ENCODE measurements at regions not wholly inside any gene's neighbourhood (a gene's known extent, or its start where the extent isn't known, plus 50 kb on each side); places are given as distances from the start of the nearest gene placed in this dataset.

DNA sequence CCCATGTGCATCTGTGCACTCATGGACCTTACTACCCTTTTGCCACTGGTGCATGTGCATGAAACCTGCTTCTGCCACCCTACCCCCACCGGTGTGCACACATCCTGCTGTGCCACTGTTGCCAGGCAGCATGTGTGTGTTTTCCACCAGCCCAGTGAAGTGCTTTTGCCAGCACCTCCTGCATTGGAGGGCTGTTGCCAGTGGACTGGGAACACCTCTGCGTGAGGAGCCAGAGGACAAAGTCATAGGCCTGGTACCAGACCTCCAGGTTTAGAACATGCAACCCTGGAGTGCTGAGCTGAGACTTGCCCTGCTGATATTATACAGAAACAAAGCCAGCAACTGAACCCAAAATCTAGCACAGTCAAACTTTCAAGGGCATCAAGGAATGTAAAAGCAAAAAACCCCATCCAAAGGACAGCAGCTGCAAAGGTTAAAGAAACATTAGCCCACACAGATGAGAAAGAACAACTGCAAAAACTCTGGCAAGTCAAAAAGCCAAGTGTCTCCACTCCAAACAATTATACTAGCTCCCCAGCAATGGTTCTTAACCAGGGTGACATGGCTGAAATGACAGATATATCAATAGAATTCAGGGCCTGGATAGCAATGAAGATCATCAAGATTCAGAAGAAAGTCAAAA, 70.6 kb upstream of the PTPN3 start:
- no peaks in the 10 kb centered on the region for H3K36me3 ChIP-seq (ENCODE audit: control insufficient read depth in 4 of 4, insufficient read depth in 3 of 4, low read depth in 1 of 4, low read length in 3 of 4)
- no peak for DNase-seq (ENCODE audit: low spot score)
- 92% methylated on average over 2 of the region's 2 CpGs for WGBS
- no peaks in the 10 kb centered on the region for H3K27me3 ChIP-seq (ENCODE audit: control insufficient read depth in 4 of 4, insufficient read depth in 4 of 4, low read length in 3 of 4)
- no peak for TF ChIP-seq FOXA2 (IDR thresholded peaks at IDR 0.05)
- TF ChIP-seq FOXA1 (IDR thresholded peaks at IDR 0.05), result no peak
- TF ChIP-seq, protein P1, sequence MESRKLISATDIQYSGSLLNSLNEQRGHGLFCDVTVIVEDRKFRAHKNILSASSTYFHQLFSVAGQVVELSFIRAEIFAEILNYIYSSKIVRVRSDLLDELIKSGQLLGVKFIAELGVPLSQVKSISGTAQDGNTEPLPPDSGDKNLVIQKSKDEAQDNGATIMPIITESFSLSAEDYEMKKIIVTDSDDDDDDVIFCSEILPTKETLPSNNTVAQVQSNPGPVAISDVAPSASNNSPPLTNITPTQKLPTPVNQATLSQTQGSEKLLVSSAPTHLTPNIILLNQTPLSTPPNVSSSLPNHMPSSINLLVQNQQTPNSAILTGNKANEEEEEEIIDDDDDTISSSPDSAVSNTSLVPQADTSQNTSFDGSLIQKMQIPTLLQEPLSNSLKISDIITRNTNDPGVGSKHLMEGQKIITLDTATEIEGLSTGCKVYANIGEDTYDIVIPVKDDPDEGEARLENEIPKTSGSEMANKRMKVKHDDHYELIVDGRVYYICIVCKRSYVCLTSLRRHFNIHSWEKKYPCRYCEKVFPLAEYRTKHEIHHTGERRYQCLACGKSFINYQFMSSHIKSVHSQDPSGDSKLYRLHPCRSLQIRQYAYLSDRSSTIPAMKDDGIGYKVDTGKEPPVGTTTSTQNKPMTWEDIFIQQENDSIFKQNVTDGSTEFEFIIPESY (IDR thresholded peaks at IDR 0.05), result no peak
- TF ChIP-seq, protein P2, sequence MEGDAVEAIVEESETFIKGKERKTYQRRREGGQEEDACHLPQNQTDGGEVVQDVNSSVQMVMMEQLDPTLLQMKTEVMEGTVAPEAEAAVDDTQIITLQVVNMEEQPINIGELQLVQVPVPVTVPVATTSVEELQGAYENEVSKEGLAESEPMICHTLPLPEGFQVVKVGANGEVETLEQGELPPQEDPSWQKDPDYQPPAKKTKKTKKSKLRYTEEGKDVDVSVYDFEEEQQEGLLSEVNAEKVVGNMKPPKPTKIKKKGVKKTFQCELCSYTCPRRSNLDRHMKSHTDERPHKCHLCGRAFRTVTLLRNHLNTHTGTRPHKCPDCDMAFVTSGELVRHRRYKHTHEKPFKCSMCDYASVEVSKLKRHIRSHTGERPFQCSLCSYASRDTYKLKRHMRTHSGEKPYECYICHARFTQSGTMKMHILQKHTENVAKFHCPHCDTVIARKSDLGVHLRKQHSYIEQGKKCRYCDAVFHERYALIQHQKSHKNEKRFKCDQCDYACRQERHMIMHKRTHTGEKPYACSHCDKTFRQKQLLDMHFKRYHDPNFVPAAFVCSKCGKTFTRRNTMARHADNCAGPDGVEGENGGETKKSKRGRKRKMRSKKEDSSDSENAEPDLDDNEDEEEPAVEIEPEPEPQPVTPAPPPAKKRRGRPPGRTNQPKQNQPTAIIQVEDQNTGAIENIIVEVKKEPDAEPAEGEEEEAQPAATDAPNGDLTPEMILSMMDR (IDR thresholded peaks at IDR 0.05; ENCODE audit: low read depth, low read length, missing input control), result no peak
- TF ChIP-seq HNF4G (IDR thresholded peaks at IDR 0.05), result no peak
- no peak for TF ChIP-seq YY1 (IDR thresholded peaks at IDR 0.05)
- no peak for TF ChIP-seq RAD21 (IDR thresholded peaks at IDR 0.05)
- TF ChIP-seq, protein P3, sequence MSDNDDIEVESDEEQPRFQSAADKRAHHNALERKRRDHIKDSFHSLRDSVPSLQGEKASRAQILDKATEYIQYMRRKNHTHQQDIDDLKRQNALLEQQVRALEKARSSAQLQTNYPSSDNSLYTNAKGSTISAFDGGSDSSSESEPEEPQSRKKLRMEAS (IDR thresholded peaks at IDR 0.05), result no peak
- TF ChIP-seq NR2F2 (IDR thresholded peaks at IDR 0.05), result no peak
- no peak for TF ChIP-seq TAF1 (conservative IDR thresholded peaks at IDR 0.05)
- TF ChIP-seq EGR1 (IDR thresholded peaks at IDR 0.05; ENCODE audit: low read depth in 2 of 2), result no peak
- TF ChIP-seq RXRA (IDR thresholded peaks at IDR 0.05), result no peak
- no peak for TF ChIP-seq HNF4A (conservative IDR thresholded peaks at IDR 0.05)
- TF ChIP-seq REST (IDR thresholded peaks at IDR 0.05), result no peak
- H3K4me3 ChIP-seq (ENCODE audit: low read depth in 1 of 3, low read length in 3 of 3), result no peak overlapping the region
- no peak overlapping the region for H3K9ac ChIP-seq (ENCODE audit: low read depth in 1 of 2, low read length in 2 of 2)
- H3K9me3 ChIP-seq (ENCODE audit: control insufficient read depth in 4 of 4, low read length in 3 of 4), result no peaks in the 10 kb centered on the region
- H3K27ac ChIP-seq (ENCODE audit: low read depth in 1 of 2, low read length in 2 of 2), result no peak overlapping the region
- no peaks in the 10 kb centered on the region for H3K4me1 ChIP-seq (ENCODE audit: control insufficient read depth in 4 of 4, insufficient read depth in 4 of 4, low read length in 3 of 4)

DNA sequence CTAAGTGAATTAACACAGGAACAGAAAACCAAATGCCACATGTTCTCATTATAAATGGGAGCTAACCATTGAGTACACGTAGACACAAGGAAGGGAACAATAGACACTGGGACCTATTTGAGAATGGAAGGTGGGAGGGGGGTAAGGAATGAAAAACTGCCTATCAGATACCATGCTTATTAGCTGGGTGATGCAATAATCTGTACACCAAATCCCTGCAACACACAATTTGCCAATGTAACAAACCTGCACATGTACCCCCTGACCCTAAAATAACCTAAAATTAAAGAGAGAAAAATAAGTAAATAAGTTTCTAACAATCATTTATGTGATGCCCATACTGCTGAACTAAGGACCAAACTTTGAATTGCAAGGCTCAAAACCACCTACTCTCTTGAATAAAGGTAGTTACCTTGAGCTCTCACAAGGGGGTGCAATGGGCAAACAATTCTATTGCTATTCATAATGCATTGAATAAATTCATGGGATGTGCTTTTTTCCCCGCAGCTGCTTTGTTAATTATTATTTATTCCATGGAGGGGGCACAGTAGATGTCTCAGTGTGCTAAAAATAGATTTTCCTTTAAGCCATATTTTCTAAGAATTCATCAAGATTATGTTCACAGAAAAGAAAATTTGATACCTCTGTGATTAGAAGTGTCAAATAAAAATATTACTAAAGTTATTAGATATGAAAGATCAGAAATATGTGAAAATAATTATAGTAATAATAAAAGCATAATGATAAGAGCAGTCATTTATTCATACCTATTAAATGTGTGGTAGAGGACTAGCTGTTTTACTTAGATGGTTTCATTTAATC, 76.2 kb upstream of the PTPN3 start:
- H3K9me3 ChIP-seq (ENCODE audit: control insufficient read depth in 4 of 4, low read length in 3 of 4), result no peaks in the 10 kb centered on the region
- no peaks in the 10 kb centered on the region for H3K36me3 ChIP-seq (ENCODE audit: control insufficient read depth in 4 of 4, insufficient read depth in 3 of 4, low read depth in 1 of 4, low read length in 3 of 4)
- H3K27me3 ChIP-seq (ENCODE audit: control insufficient read depth in 4 of 4, insufficient read depth in 4 of 4, low read length in 3 of 4), result no peaks in the 10 kb centered on the region
- 3% methylated on average over 2 of the region's 2 CpGs for WGBS
- H3K9ac ChIP-seq (ENCODE audit: low read depth in 1 of 2, low read length in 2 of 2), result no peak overlapping the region
- TF ChIP-seq RAD21 (IDR thresholded peaks at IDR 0.05) (peak; percentile 94 to 95), FOXA2 (IDR thresholded peaks at IDR 0.05) (no peak), HNF4A (conservative IDR thresholded peaks at IDR 0.05) (peak in 1 of 2 donors; percentile 4)
- TF ChIP-seq, protein P2 (IDR thresholded peaks at IDR 0.05; ENCODE audit: low read depth, low read length, missing input control), result peak; percentile 79
- H3K27ac ChIP-seq (ENCODE audit: low read depth in 1 of 2, low read length in 2 of 2), result no peak overlapping the region
- no peak for DNase-seq (ENCODE audit: low spot score)
- no peaks in the 10 kb centered on the region for H3K4me1 ChIP-seq (ENCODE audit: control insufficient read depth in 4 of 4, insufficient read depth in 4 of 4, low read length in 3 of 4)
- no peak overlapping the region for H3K4me3 ChIP-seq (ENCODE audit: low read depth in 1 of 3, low read length in 3 of 3)

All from liver (tissue), 8 donors.